BE2C (cell line): ENCODE measurements at regions not wholly inside any gene's neighbourhood (a gene's known extent, or its start where the extent isn't known, plus 50 kb on each side); places are given as distances from the start of the nearest gene placed in this dataset.
"Not testable (repeated sequence)": the region's sequence is repeated elsewhere in the genome, so short reads cannot be mapped to it uniquely, and the experiment has no call there.

ENCODE experiments used
- DNase-seq: peaks from one replicate; pipeline ENCODE4 v3.0.0-alpha.2; 2020
- H3K27me3 ChIP-seq: fragments of 250-450 bp; sonication (Bioruptor Pico); 2 replicates; pipeline ENCODE4 v1.5.1; 2020; ENCODE audit warnings: mild to moderate bottlenecking
- H3K36me3 ChIP-seq: fragments of 250-450 bp; sonication (Bioruptor Pico); 2 replicates; pipeline ENCODE4 v1.5.1; 2020; ENCODE audit warnings: mild to moderate bottlenecking
- H3K4me1 ChIP-seq: fragments of 250-450 bp; sonication (Bioruptor Pico); 2 replicates; pipeline ENCODE4 v1.5.1; 2020
- H3K4me3 ChIP-seq: 2 replicates; pipeline ENCODE4 v1.5.1; 2011; ENCODE audit warnings: low read depth, low read length
- H3K9me3 ChIP-seq: fragments of 250-450 bp; sonication (Bioruptor Pico); 2 replicates; pipeline ENCODE4 v1.5.1; 2020
- TF ChIP-seq, protein P1 (sequence below): IDR thresholded peaks from 2 replicates; pipeline ENCODE4 v1.5.1; 2012; ENCODE audit warnings: mild to moderate bottlenecking, low read depth, low read length

DNA sequence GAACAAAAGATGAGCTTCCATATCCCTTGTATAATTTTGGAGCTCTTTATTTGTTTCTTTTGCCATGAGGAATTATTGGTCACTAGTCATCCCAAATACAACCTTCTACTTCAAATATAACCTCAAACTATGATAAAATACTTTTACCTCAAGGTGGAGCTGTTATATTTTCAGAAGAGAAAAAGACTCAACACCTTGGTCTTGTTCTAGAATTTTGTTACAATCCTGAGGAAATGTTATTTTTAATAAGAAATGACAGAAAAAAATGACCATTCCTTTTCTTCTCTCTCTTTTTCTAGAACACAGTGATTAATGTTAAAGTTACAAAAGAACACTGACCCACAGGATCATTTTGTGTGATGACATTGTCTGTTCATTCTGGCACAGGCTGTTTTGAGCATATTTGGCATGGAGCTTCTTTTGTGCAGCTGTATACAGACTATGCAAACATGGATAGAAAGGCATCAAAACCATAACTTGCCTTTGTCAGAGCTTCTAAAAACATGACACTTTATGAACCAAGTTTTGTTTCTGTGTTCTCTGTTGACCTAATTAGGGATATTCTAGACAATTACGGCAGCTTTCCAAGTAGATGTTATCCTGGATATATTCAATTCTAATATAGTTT lies 159.6 kb upstream of the CTSO start:
- H3K4me1 ChIP-seq: no peaks in the 10 kb centered on the region
- no peaks in the 10 kb centered on the region for H3K36me3 ChIP-seq
- no peak for DNase-seq
- H3K4me3 ChIP-seq: no peak overlapping the region
- H3K9me3 ChIP-seq: no peaks in the 10 kb centered on the region
- TF ChIP-seq, protein P1, sequence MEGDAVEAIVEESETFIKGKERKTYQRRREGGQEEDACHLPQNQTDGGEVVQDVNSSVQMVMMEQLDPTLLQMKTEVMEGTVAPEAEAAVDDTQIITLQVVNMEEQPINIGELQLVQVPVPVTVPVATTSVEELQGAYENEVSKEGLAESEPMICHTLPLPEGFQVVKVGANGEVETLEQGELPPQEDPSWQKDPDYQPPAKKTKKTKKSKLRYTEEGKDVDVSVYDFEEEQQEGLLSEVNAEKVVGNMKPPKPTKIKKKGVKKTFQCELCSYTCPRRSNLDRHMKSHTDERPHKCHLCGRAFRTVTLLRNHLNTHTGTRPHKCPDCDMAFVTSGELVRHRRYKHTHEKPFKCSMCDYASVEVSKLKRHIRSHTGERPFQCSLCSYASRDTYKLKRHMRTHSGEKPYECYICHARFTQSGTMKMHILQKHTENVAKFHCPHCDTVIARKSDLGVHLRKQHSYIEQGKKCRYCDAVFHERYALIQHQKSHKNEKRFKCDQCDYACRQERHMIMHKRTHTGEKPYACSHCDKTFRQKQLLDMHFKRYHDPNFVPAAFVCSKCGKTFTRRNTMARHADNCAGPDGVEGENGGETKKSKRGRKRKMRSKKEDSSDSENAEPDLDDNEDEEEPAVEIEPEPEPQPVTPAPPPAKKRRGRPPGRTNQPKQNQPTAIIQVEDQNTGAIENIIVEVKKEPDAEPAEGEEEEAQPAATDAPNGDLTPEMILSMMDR: 0 out of 2 replicates have a peak, but pooled peaks have one; percentile 16
- peaks cover 9% of the 10 kb centered on the region; the same call in 1 of the 2 replicates for H3K27me3 ChIP-seq

DNA sequence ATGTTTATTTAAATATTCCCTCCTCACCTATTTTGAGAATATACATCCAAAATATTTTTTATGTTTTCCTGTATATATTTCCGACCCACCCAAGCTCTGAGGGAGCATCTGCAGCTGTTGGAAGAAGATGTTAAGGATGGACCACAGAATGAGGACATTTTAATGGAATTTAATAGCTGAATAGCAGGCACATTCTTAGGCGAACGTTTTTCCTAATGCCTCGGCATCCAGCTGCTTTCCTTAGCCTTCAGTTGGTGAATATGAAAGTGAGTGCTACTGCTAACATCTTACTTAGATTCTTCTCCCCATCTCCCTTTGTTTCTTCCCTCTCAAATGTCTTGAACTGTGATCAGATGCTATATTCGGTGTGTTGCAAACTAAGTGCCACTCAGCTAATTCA lies 158.0 kb upstream of the CTSO start:
- DNase-seq: no peak
- Histone ChIP-seq H3K36me3 (no peaks in the 10 kb centered on the region), H3K4me3 (no peak overlapping the region), H3K9me3 (no peaks in the 10 kb centered on the region), H3K27me3 (peaks cover 9% of the 10 kb centered on the region), H3K4me1 (no peaks in the 10 kb centered on the region)
- TF ChIP-seq, protein P1: no peak

DNA sequence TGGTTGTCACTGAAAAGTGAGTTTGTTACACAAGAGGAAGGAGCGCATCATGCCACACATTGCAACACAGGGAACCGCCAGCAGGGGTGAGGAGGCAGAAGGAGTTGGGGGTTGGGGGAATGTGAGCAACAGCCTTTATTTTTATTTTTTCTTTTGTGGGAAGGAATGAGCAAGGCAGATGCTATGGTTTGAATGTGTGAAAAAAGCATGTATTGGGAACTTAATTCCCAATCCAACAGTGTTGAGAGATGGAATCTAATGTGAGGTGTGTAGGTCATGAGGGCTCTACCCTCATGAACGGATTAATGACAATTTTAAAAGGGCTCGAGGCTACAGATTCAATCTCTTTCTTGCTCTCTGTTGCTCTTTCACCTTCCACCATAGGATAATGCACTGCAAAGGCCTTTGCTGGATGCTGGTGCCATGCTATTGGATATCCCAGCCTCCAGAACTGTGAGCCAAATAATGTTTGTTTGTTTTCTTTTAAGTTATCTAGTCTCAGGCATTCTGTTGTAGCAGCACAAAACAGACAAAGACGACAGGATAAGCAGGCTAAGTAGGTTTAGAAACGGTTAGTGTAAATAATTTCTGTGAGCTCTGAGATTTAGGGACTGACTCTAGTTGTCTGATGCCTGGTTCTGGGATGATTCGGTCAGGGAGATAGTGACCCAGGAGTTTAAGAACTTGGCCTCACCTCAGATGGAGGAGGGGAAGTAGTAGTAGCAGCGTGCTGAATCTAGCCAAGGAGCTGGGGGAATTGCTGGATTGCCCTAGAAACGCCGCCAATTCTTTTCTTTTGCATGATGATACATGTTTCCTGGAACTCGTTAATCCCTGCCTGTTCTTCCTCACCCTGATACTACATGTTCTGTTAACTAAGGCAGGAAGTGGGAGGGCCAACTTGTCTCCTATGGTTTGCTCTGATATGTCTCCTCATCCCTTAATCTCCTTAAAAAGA lies 156.6 kb upstream of the CTSO start:
- Histone ChIP-seq H3K36me3 (no peaks in the 10 kb centered on the region), H3K9me3 (no peaks in the 10 kb centered on the region), H3K27me3 (peaks cover 9% of the 10 kb centered on the region), H3K4me1 (no peaks in the 10 kb centered on the region), H3K4me3 (no peak overlapping the region)
- TF ChIP-seq, protein P1: peak; percentile 41
- peak; percentile 33 for DNase-seq

DNA sequence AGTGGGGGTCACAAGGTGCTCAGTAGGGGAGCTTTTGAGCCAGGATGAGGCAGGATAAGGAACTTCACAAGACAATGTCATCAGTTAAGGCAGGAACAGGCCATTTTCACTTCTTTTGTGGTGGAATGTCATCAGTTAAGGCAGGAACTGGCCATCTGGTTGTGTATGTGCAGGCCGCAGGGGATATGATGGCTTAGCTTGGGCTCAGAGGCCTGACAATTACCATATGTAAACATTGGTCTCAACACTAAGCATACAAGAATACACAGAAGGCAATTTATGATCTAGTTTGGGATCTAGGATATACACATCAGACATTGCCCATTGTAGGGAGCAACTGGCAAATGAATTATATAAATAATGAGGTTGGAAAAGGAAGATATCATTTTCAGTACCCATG lies 155.4 kb upstream of the CTSO start:
- DNase-seq, H3K27me3 ChIP-seq: not testable (repeated sequence)

DNA sequence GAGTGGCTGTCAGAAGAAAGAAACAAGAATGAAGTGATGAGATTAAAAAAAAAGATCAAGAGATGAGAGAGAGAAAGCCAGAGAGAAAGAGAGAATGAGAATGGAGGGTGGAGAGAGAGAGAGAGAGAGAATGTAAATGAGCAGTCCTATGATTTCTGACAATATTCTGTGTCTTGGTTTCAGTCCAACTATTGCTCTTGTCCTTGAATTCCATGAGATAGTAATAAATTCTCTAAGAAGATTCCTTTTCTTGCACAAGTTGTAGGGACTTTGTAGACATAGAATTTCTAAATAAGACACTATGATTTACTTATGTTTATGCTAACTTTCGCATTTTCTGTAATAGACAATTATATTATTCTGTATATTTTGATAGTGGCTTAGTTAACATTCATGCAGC lies 149.6 kb upstream of the CTSO start:
- TF ChIP-seq, protein P1: no peak
- H3K9me3 ChIP-seq: no peaks in the 10 kb centered on the region
- no peak overlapping the region for H3K4me3 ChIP-seq
- no peak for DNase-seq
- no peaks in the 10 kb centered on the region; the same call in 1 of the 2 replicates for H3K27me3 ChIP-seq
- no peaks in the 10 kb centered on the region for H3K4me1 ChIP-seq
- H3K36me3 ChIP-seq: no peaks in the 10 kb centered on the region

More for the DNA sequence above, 155.4 kb upstream of the CTSO start:
- H3K4me1 ChIP-seq, H3K4me3 ChIP-seq, H3K36me3 ChIP-seq, H3K9me3 ChIP-seq: not testable (repeated sequence)

DNA sequence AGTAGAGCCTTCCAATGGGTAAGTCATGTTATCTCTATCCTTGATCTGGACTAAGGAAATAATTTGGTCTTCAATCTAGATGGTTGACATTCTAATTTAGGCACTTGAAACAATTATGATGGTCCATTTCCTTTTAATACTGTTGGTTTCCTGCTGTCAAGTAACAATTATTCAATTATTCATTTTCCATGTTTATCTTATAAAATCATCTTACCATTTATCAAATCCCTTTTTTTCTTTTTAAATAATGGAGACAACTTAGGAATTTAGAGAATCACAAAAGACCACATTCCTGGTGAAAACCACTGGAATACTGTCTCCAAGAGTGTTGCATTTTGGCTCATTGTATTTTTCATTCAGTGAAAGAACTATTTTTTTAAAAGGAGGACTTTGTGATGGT lies 148.7 kb upstream of the CTSO start:
- TF ChIP-seq, protein P1: no peak
- H3K4me1 ChIP-seq: no peaks in the 10 kb centered on the region

More for the DNA sequence above, 148.7 kb upstream of the CTSO start:
- H3K27me3 ChIP-seq: no peaks in the 10 kb centered on the region
- no peaks in the 10 kb centered on the region for H3K9me3 ChIP-seq
- no peak overlapping the region for H3K4me3 ChIP-seq
- DNase-seq: no peak
- H3K36me3 ChIP-seq: no peaks in the 10 kb centered on the region
